CD4-positive, alpha-beta memory T cell (primary cell): ENCODE measurements at regions not wholly inside any gene's neighbourhood (a gene's known extent, or its start where the extent isn't known, plus 50 kb on each side); places are given as distances from the start of the nearest gene placed in this dataset.

ENCODE experiments used
- CTCF ChIA-PET: fragments of 350-600 bp; sonication (Branson Sonifier 250); formaldehyde crosslinking; loops from one replicate; lab custom pipeline; 2021; ENCODE audit warnings: inconsistent platforms; ENCODE audit not compliant: partially characterized antibody; lab: Charles Lee
- POLR2A ChIA-PET: fragments of 350-600 bp; sonication (Branson Sonifier 250); formaldehyde crosslinking; loops from one replicate; lab custom pipeline; 2021; ENCODE audit not compliant: partially characterized antibody; lab: Charles Lee
- DNase-seq, 5 donors: peaks; one replicate each; pipeline versions ENCODE4 v3.0.0 to v3.0.0-alpha.2; 2020 to 2022; ENCODE audit warnings: mixed read lengths in 1 of 5
- H3K27ac ChIP-seq: one replicate; pipeline ENCODE4 v1.7.0; 2013; ENCODE audit warnings: low read depth, low read length
- H3K27me3 ChIP-seq: 2 replicates; pipeline ENCODE4 v1.7.0; 2013; ENCODE audit warnings: mild to moderate bottlenecking, low read length, moderate library complexity; ENCODE audit not compliant: insufficient read depth
- H3K36me3 ChIP-seq: 2 replicates; pipeline ENCODE4 v1.7.0; 2013; ENCODE audit warnings: mild to moderate bottlenecking, low read length, moderate library complexity; ENCODE audit not compliant: insufficient read depth
- H3K4me1 ChIP-seq: 2 replicates; pipeline ENCODE4 v1.7.0; 2013; ENCODE audit warnings: mild to moderate bottlenecking, low read length, moderate library complexity; ENCODE audit not compliant: insufficient read depth
- H3K4me3 ChIP-seq, 2 donors: one replicate each; pipeline ENCODE4 v1.7.0; 2013; ENCODE audit warnings: low read length in 2 of 2, mild to moderate bottlenecking in 1 of 2
- H3K9me3 ChIP-seq, 2 donors: one replicate each; pipeline ENCODE4 v1.7.0; 2013; ENCODE audit warnings: low read length in 2 of 2, control low read depth in 1 of 2; ENCODE audit not compliant: control insufficient read depth in 1 of 2
- H3K27ac Mint-ChIP-seq, 7 donors: one replicate each; pipeline ENCODE4 v1.8.0; 2020 to 2021; ENCODE audit warnings: mixed read lengths in 7 of 7, mild to moderate bottlenecking in 6 of 7, inconsistent platforms in 3 of 7, moderate library complexity in 3 of 7
- H3K27me3 Mint-ChIP-seq, 2 donors: one replicate each; pipeline ENCODE4 v1.8.0; 2020 to 2021; ENCODE audit warnings: mixed read lengths in 2 of 2
- H3K36me3 Mint-ChIP-seq, 2 donors: one replicate each; pipeline ENCODE4 v1.8.0; 2020 to 2021; ENCODE audit warnings: mixed read lengths in 2 of 2, inconsistent platforms in 1 of 2, mild to moderate bottlenecking in 1 of 2
- H3K4me1 Mint-ChIP-seq, 4 donors: one replicate each; pipeline ENCODE4 v1.8.0; 2020 to 2021; ENCODE audit warnings: mixed read lengths in 4 of 4, mild to moderate bottlenecking in 1 of 4
- H3K4me3 Mint-ChIP-seq, 8 donors: one replicate each; pipeline ENCODE4 v1.8.0; 2020 to 2021; ENCODE audit warnings: mixed read lengths in 8 of 8, mild to moderate bottlenecking in 7 of 8, moderate library complexity in 6 of 8, inconsistent platforms in 3 of 8
- H3K9me3 Mint-ChIP-seq, 8 donors: one replicate each; pipeline ENCODE4 v1.8.0; 2020 to 2021; ENCODE audit warnings: mixed read lengths in 8 of 8, mild to moderate bottlenecking in 5 of 8, inconsistent platforms in 3 of 8, moderate library complexity in 1 of 8
- intact Hi-C: fragments of 100-400 bp; cut with micrococcal nuclease; formaldehyde crosslinking; loops from one replicate; pipeline ENCODE4 v1.15.1; 2023

- Histone ChIP-seq H3K27ac (no peak overlapping the region), H3K4me3 (no peak overlapping the region), H3K36me3 (no peaks in the 10 kb centered on the region), H3K9me3 (no peaks in the 10 kb centered on the region), H3K27me3 (no peaks in the 10 kb centered on the region), H3K4me1 (no peaks in the 10 kb centered on the region)
- no peaks in the 10 kb centered on the region for H3K36me3 Mint-ChIP-seq
- CTCF ChIA-PET: no interaction called here
- peaks cover 0 to 16% (median 2%) of the 10 kb centered on the region in 8 donors for H3K9me3 Mint-ChIP-seq
- intact Hi-C loops: no loop called here
- no peaks in the 10 kb centered on the region for H3K4me1 Mint-ChIP-seq
- H3K27me3 Mint-ChIP-seq: no peaks in the 10 kb centered on the region
- POLR2A ChIA-PET: no interaction called here
- no peak overlapping the region for H3K4me3 Mint-ChIP-seq
- no peak for DNase-seq
- no peak overlapping the region for H3K27ac Mint-ChIP-seq
Observed at GRCh38 chr5:161960314-161960713, 107.3 kb upstream of the GABRG2 start.

DNA sequence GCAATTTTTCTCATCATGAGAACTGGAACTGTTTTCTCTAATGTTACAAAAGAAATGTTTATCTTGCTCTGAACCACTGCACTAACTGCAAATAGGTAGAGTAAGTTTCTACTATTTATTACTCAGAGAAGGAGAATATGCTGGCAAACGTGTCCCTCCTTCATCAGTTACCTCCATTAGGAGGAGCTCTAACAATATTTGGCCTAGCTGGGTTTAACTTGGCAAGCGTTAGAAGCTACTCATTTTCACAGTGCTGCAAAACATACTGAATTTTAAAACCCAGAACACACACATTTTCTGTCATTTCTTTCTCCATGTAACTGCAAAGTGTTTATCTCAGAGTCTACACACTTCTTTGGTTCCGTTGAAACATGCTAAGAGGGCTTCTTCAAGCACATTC lies 101.0 kb upstream of the GABRG2 start:
- Histone ChIP-seq H3K4me3 (no peak overlapping the region), H3K27ac (no peak overlapping the region), H3K36me3 (no peaks in the 10 kb centered on the region), H3K9me3 (no peaks in the 10 kb centered on the region), H3K27me3 (no peaks in the 10 kb centered on the region), H3K4me1 (no peaks in the 10 kb centered on the region)
- no peak for DNase-seq
- Mint-ChIP-seq H3K36me3 (no peaks in the 10 kb centered on the region), H3K9me3 (peaks cover 0 to 5% (median 2%) of the 10 kb centered on the region in 8 donors), H3K27ac (no peak overlapping the region), H3K4me1 (no peaks in the 10 kb centered on the region), H3K27me3 (no peaks in the 10 kb centered on the region), H3K4me3 (no peak overlapping the region)
- CTCF ChIA-PET: interaction anchor here (0.8 kb wide), 1 partner anchor 30 kb away, joined by 3 read pairs; no protein-coding TSS in a partner anchor
- intact Hi-C loops: no loop called here
- POLR2A ChIA-PET: no interaction called here

DNA sequence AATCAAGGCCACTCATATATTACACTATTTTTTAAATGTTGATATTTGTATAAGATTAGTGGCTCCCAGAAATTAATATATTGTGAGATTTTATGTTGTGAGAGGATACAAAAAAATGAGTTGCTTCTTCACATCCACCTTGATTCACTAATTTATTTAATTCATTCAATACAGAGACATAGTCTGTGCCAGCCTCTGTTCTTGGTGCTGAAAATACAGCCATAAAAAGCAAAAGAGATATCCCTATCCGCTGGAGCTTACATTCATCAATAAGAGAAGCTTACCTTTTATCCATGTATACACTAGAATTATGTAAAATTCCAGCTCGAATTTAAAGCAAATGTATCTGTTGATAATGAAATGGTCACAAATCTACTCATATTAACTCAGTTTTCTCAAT lies 92.2 kb upstream of the GABRG2 start:
- H3K27me3 Mint-ChIP-seq: no peaks in the 10 kb centered on the region
- H3K9me3 Mint-ChIP-seq: peaks cover 0 to 11% (median 2%) of the 10 kb centered on the region in 8 donors
- intact Hi-C loops: no loop called here
- H3K27ac Mint-ChIP-seq: no peak overlapping the region
- H3K4me3 Mint-ChIP-seq: no peak overlapping the region
- H3K9me3 ChIP-seq: no peaks in the 10 kb centered on the region
- POLR2A ChIA-PET: no interaction called here
- CTCF ChIA-PET: no interaction called here
- H3K36me3 Mint-ChIP-seq: no peaks in the 10 kb centered on the region
- H3K4me1 ChIP-seq: no peaks in the 10 kb centered on the region
- no peak overlapping the region for H3K4me3 ChIP-seq
- no peak overlapping the region for H3K27ac ChIP-seq
- H3K4me1 Mint-ChIP-seq: no peaks in the 10 kb centered on the region
- H3K36me3 ChIP-seq: no peaks in the 10 kb centered on the region
- no peaks in the 10 kb centered on the region for H3K27me3 ChIP-seq
- DNase-seq: no peak

GRCh38 chr5:161988077-161988476 lies 79.5 kb upstream of the GABRG2 start:
- H3K9me3 Mint-ChIP-seq: peaks cover 5 to 30% (median 21%) of the 10 kb centered on the region in 8 donors
- POLR2A ChIA-PET: no interaction called here

More at GRCh38 chr5:161988077-161988476, 79.5 kb upstream of the GABRG2 start:
- Histone ChIP-seq H3K36me3 (no peaks in the 10 kb centered on the region), H3K4me1 (no peaks in the 10 kb centered on the region), H3K27me3 (no peaks in the 10 kb centered on the region), H3K27ac (no peak overlapping the region), H3K4me3 (no peak overlapping the region), H3K9me3 (no peaks in the 10 kb centered on the region)
- Mint-ChIP-seq H3K4me1 (no peaks in the 10 kb centered on the region), H3K27ac (no peak overlapping the region), H3K36me3 (peaks cover 0 to 1% of the 10 kb centered on the region in 2 donors), H3K4me3 (no peak overlapping the region), H3K27me3 (no peaks in the 10 kb centered on the region)
- CTCF ChIA-PET: no interaction called here
- DNase-seq: no peak
- intact Hi-C loops: no loop called here
